Keratinocyte (primary cell): ENCODE measurements at regions not wholly inside any gene's neighbourhood (a gene's known extent, or its start where the extent isn't known, plus 50 kb on each side); places are given as distances from the start of the nearest gene placed in this dataset.

ENCODE experiments used
- CTCF ChIP-seq, 3 experiments: IDR thresholded peaks in 1 of 3; conservative IDR thresholded peaks in 1 of 3; optimal IDR thresholded peaks in 1 of 3; 2 replicates in 2 of 3; 3 replicates in 1 of 3; pipeline versions ENCODE3 to v1.5.1; 2011; ENCODE audit warnings: low read length in 3 of 3, mild to moderate bottlenecking in 3 of 3, moderate library complexity in 2 of 3, control low read depth in 1 of 3, inconsistent platforms in 1 of 3; ENCODE audit not compliant: insufficient read depth in 2 of 3; ENCODE audit errors: extremely low read depth in 1 of 3
- EZH2 ChIP-seq: IDR thresholded peaks from one replicate; pipeline ENCODE4 v1.6.1; 2012; ENCODE audit warnings: inconsistent platforms, mild to moderate bottlenecking, low read length, moderate library complexity

- TF ChIP-seq CTCF (optimal IDR thresholded peaks at IDR 0.05 in 1 of 3, IDR thresholded peaks at IDR 0.05 in 1 of 3, conservative IDR thresholded peaks at IDR 0.05 in 1 of 3; ENCODE audit: extremely low read depth in 1 of 3, insufficient read depth in 2 of 3, low read length in 3 of 3) (no peak), EZH2 (no peak)
Measured at GRCh38 chr12:74963304-74963703, 246.3 kb downstream of the KCNC2 start.
